ENCODE measurements at regions not wholly inside any gene's neighbourhood (a gene's known extent, or its start where the extent isn't known, plus 50 kb on each side); places are given as distances from the start of the nearest gene placed in this dataset.
"Not testable (repeated sequence)": the region's sequence is repeated elsewhere in the genome, so short reads cannot be mapped to it uniquely, and the experiment has no call there.

DNA sequence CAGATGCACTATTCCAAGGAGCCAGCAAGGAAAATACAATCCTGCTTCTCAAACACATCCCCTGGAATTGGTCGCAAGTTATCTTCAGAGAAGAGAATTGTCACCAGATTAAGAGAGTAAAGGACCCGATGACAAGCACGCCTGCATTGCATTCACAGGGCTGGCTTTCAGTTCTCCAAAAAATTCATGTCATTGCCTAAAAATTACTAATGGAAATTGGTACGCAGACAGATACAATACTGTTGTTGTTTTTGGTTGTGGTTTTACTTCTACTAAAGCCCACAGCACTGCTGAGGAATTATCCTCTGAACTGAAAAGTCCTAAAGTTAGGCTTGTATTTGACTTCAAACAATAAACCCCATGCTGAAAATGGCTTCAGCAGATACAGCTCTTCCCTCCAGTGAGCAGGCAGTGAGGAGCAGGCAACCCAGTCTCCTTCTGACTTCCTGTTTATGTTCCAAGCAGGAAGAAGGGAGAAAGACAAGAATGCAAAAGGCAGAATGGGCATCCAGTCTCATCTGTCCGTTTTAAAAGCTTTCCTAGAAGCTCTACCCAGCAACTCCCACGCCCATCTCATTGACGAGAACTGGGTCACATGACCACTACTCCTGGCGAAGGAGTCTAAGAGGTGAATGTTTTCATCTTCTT is 80.6 kb upstream of the ZNF366 start:
- no peak overlapping the region for H2AFZ ChIP-seq (ENCODE audit: low read length)
- no peaks in the 10 kb centered on the region for H3K79me2 ChIP-seq (ENCODE audit: insufficient read depth, low read length)
- no peaks in the 10 kb centered on the region for H3F3A ChIP-seq (ENCODE audit: insufficient read depth, low read length)
- no peak overlapping the region for H3K4me3 ChIP-seq (ENCODE audit: low read depth, low read length, poor library complexity, severe bottlenecking)
- no peak for TF ChIP-seq EZH2 (IDR thresholded peaks at IDR 0.05; ENCODE audit: borderline replicate concordance, low read length)
- TF ChIP-seq, protein P1, sequence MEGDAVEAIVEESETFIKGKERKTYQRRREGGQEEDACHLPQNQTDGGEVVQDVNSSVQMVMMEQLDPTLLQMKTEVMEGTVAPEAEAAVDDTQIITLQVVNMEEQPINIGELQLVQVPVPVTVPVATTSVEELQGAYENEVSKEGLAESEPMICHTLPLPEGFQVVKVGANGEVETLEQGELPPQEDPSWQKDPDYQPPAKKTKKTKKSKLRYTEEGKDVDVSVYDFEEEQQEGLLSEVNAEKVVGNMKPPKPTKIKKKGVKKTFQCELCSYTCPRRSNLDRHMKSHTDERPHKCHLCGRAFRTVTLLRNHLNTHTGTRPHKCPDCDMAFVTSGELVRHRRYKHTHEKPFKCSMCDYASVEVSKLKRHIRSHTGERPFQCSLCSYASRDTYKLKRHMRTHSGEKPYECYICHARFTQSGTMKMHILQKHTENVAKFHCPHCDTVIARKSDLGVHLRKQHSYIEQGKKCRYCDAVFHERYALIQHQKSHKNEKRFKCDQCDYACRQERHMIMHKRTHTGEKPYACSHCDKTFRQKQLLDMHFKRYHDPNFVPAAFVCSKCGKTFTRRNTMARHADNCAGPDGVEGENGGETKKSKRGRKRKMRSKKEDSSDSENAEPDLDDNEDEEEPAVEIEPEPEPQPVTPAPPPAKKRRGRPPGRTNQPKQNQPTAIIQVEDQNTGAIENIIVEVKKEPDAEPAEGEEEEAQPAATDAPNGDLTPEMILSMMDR (IDR thresholded peaks at IDR 0.05; ENCODE audit: low read length), result no peak
- no peaks in the 10 kb centered on the region for H3K9me2 ChIP-seq (ENCODE audit: low read depth, low read length)
- H4K20me1 ChIP-seq (ENCODE audit: insufficient read depth, low read length), result no peaks in the 10 kb centered on the region
- no peaks in the 10 kb centered on the region for H3K9me3 ChIP-seq (ENCODE audit: low read length)
- H3K27ac ChIP-seq (ENCODE audit: low read depth, low read length, poor library complexity, severe bottlenecking), result no peak overlapping the region
- H3K36me3 ChIP-seq (ENCODE audit: insufficient read depth, low read length), result no peaks in the 10 kb centered on the region
- no peaks in the 10 kb centered on the region; the same call in 1 of the 2 replicates for H3K27me3 ChIP-seq (ENCODE audit: insufficient read depth, low read length)
- H3K9ac ChIP-seq (ENCODE audit: low read length), result no peak overlapping the region
- H3K4me1 ChIP-seq (ENCODE audit: insufficient read depth, low read length, severe bottlenecking), result no peaks in the 10 kb centered on the region
- H3K4me2 ChIP-seq (ENCODE audit: low read length), result no peak overlapping the region

DNA sequence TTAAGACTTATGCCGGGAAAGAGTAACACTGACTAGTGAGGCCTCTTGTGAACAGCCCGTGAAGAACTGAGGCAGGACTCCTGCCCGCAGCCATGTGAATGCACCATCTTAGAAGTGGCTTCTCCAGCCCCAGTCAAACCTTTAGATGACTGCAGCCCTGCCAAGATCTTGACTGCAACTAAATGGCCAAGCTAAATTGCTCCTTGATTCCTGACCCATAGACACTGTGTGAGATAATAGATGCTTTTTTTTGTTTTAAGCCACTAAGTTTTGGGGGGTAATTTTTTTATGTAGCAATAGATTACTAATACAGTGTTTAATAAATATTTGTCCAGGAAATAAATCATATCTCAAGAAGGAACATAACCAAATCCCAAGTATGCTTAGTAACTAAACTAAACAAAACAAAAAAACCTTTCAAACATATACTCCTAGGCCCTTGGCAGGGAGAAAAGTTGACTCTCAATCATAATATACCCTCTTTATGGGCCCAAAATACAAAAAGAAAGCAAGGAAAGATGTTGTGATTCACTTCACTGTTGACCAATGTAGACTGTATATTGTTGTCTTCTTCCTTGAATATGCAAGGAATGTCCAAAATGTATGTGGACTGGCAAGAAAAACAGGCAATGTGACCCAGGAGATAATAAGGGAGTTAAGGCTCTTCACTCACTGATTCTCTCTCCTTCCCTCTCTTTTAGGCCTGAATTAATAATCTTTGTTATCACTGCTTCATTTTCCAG is 79.7 kb upstream of the ZNF366 start:
- Histone ChIP-seq H4K20me1 (ENCODE audit: insufficient read depth, low read length) (no peaks in the 10 kb centered on the region), H3K4me2 (ENCODE audit: low read length) (no peak overlapping the region), H3K9ac (ENCODE audit: low read length) (no peak overlapping the region), H3K79me2 (ENCODE audit: insufficient read depth, low read length) (no peaks in the 10 kb centered on the region), H3K4me1 (ENCODE audit: insufficient read depth, low read length, severe bottlenecking) (no peaks in the 10 kb centered on the region), H3K27ac (ENCODE audit: low read depth, low read length, poor library complexity, severe bottlenecking) (no peak overlapping the region), H3K4me3 (ENCODE audit: low read depth, low read length, poor library complexity, severe bottlenecking) (no peak overlapping the region), H3K36me3 (ENCODE audit: insufficient read depth, low read length) (no peaks in the 10 kb centered on the region), H2AFZ (ENCODE audit: low read length) (no peak overlapping the region), H3K9me3 (ENCODE audit: low read length) (no peaks in the 10 kb centered on the region), H3K9me2 (ENCODE audit: low read depth, low read length) (no peaks in the 10 kb centered on the region), H3F3A (ENCODE audit: insufficient read depth, low read length) (no peaks in the 10 kb centered on the region), H3K27me3 (ENCODE audit: insufficient read depth, low read length) (no peaks in the 10 kb centered on the region; the same call in 1 of the 2 replicates)
- TF ChIP-seq, protein P1 (IDR thresholded peaks at IDR 0.05; ENCODE audit: low read length), result no peak

DNA sequence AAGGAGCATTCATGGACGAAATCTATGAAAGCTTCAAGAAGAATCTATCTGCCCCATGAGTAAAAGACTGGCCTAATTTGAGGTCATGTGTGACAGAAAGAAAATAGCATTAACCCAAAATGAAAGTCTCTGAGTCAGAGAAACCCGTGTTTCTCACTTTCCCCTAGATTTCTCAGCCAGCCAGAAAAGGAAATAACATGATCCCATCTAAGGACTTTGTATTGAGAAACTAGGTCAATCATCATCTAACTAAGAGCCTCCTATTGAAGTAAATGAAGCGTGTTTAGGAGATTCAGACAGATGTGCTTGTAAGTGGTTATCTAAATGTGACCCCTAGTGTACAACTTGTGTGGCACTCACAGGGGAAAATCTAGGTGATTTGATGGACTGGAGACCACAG is 77.3 kb upstream of the ZNF366 start:
- Histone ChIP-seq H3K9ac (ENCODE audit: low read length) (no peak overlapping the region), H3K36me3 (ENCODE audit: insufficient read depth, low read length) (no peaks in the 10 kb centered on the region), H2AFZ (ENCODE audit: low read length) (no peak overlapping the region), H3K27ac (ENCODE audit: low read depth, low read length, poor library complexity, severe bottlenecking) (no peak overlapping the region), H3F3A (ENCODE audit: insufficient read depth, low read length) (no peaks in the 10 kb centered on the region), H3K4me1 (ENCODE audit: insufficient read depth, low read length, severe bottlenecking) (no peaks in the 10 kb centered on the region), H3K27me3 (ENCODE audit: insufficient read depth, low read length) (no peaks in the 10 kb centered on the region), H3K9me3 (ENCODE audit: low read length) (no peaks in the 10 kb centered on the region), H3K4me2 (ENCODE audit: low read length) (no peak overlapping the region), H3K9me2 (ENCODE audit: low read depth, low read length) (no peaks in the 10 kb centered on the region), H4K20me1 (ENCODE audit: insufficient read depth, low read length) (no peaks in the 10 kb centered on the region), H3K4me3 (ENCODE audit: low read depth, low read length, poor library complexity, severe bottlenecking) (no peak overlapping the region), H3K79me2 (ENCODE audit: insufficient read depth, low read length) (no peaks in the 10 kb centered on the region)
- TF ChIP-seq, protein P1 (IDR thresholded peaks at IDR 0.05; ENCODE audit: low read length), result no peak
- TF ChIP-seq EZH2 (IDR thresholded peaks at IDR 0.05; ENCODE audit: borderline replicate concordance, low read length), result no peak

DNA sequence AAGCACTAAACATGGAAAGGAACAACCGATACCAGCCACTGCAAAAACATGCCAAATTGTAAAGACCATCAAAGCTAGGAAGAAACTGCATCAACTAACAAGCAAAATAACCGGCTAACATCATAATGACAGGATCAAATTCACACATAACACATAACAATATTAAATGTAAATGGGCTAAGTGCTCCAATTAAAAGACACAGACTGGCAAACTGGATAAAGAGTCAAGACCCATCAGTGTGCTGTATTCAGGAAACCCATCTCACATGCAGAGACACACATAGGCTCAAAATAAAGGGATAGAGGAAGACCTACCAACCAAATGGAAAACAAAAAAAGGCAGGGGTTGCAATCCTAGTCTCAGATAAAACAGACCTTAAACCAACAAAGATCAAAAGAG is 72.1 kb upstream of the ZNF366 start:
- H3K4me1 ChIP-seq (ENCODE audit: insufficient read depth, low read length, severe bottlenecking); H3K9ac ChIP-seq (ENCODE audit: low read length); H3K4me3 ChIP-seq (ENCODE audit: low read depth, low read length, poor library complexity, severe bottlenecking); H3K9me2 ChIP-seq (ENCODE audit: low read depth, low read length); H3K79me2 ChIP-seq (ENCODE audit: insufficient read depth, low read length); H3K36me3 ChIP-seq (ENCODE audit: insufficient read depth, low read length); H3K4me2 ChIP-seq (ENCODE audit: low read length); H2AFZ ChIP-seq (ENCODE audit: low read length); H3F3A ChIP-seq (ENCODE audit: insufficient read depth, low read length); H3K27ac ChIP-seq (ENCODE audit: low read depth, low read length, poor library complexity, severe bottlenecking); H3K27me3 ChIP-seq (ENCODE audit: insufficient read depth, low read length); H3K9me3 ChIP-seq (ENCODE audit: low read length); H4K20me1 ChIP-seq (ENCODE audit: insufficient read depth, low read length): not testable (repeated sequence)

Measured in OCI-LY1 (cell line).